GM18519 (cell line): ENCODE measurements at regions not wholly inside any gene's neighbourhood (a gene's known extent, or its start where the extent isn't known, plus 50 kb on each side); places are given as distances from the start of the nearest gene placed in this dataset.
"Not testable (repeated sequence)": the region's sequence is repeated elsewhere in the genome, so short reads cannot be mapped to it uniquely, and the experiment has no call there.

Experiments
- ATAC-seq: cut with Tn5 transposase; IDR thresholded peaks from one replicate; pipeline ENCODE4 v1.9.1; 2021; ENCODE audit warnings: mild to moderate bottlenecking, moderate library complexity; ENCODE audit not compliant: unreplicated experiment, low FRiP score

DNA sequence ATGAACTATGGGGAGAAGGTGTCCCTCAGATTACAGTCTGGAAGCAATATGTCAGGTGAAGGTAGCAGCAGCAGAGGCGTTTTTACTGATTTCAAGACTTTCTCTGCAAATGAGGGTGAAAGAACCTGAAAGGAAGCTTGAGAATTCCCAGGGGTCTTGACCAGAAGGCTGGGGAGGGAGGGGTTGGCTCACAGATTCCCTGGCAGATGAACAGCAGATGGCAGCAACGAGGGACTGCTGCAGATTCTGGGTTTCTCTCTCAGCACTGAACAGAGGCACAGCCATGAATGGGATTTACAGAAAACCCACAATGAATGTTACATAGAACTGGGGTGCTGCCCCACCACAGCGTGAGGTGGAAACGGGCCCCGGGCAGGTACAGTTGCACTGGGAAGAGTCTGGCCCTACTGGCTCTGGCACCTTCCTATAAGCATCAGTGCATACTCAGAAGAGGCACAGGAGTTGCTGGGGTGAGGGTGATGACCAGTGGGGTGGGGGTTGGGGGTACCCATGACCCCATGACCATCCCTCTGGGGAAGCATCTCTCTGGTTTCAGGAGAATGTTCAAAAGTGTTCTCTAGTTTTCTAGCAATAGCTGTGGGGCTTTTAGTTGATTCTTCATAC, 317.8 kb downstream of the SH2D4B start:
- ATAC-seq, result peak; percentile 61

DNA sequence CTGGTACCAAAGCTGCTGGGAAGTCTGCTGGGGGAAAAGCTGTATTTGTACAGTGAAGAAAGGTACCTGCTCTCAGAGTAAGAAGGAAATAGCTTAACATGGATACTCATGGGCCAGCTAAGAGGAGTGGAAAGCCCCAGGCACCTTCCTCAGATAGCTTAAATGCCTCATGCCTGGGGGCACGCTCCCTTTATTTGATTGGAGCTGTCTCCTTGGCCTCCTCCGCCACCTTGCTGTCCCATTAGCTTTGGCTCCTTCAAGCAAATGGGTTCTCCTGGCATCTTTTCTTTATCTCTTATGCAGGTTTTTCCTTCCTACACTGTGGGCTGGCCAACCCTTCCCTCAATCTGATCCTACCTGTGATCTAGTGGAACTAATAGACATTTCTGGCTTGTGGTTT, 318.5 kb downstream of the SH2D4B start:
- no peak for ATAC-seq

DNA sequence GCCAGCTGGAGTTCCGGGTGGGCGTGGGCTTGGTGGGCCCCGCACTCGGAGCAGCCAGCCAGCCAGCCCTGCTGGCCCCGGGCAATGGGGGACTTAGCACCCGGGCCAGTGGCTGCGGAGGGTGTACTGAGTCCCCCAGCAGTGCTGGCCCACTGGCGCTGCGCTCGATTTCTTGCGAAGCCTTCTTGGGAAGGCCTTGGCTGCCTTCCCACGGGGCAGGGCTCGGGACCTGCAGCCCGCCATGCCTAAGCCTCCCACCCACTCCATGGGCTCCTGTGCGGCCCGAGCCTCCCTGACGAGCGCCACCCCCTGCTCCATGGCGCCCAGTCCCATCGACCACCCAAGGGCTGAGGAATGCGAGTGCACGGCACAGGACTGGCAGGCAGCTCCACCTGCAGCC, 321.6 kb downstream of the SH2D4B start:
- ATAC-seq, result not testable (repeated sequence)

DNA sequence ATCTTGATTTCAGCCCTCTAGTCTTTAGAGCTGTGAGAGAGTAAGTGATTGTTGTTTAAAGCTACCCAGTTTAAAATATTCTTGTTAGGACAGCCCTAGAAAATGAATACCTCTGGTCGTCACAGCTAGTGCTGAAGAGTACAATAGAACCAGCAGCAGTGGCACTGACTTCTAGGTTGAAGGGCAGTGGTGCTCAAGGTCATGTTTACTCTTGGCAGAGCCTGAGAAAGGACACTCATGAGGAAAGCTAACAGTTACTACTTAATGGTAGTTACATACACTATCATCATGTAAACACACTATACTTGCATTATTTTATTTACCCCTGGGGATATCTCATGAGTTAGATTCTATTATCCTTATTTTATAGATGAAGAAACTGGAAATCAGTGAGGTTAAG, 323.0 kb downstream of the SH2D4B start:
- ATAC-seq, result no peak

DNA sequence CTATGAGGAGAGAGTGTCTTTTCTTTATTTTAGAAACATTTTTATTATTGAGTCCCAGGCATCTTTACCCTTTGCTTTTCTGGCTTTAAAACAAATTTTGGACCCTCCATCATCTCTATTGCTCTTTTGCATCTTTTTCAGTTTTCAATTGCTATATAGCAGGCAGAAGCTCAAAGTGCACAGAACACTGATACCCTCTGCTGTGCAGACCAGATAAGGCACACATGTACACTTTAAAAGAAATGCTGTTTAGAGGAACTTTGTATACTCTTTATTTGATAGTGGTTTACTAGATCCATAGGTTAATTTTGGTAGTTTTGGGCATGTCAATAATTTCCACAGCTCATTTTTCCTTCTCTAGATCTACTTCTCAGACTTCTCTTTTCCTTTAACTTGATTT, 324.2 kb downstream of the SH2D4B start:
- no peak for ATAC-seq

DNA sequence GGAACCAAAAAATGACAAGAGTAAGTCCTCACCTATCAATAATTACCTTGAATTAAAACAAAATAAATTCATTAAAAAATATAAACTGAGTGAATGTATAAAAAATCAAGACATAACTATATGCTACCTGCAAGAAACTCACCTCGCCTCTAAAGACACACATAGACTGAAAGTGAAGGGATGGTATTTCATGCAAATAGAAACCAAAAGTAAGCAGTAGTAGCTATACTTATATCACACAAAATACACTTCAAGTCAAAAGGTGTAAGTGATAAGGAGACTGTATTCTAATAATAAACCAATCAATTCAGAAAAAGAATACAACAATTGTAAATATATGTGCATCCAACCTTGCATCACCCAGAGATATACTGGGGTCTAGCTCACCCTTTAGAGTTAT, 332.6 kb downstream of the SH2D4B start:
- ATAC-seq, result peak; percentile 99

DNA sequence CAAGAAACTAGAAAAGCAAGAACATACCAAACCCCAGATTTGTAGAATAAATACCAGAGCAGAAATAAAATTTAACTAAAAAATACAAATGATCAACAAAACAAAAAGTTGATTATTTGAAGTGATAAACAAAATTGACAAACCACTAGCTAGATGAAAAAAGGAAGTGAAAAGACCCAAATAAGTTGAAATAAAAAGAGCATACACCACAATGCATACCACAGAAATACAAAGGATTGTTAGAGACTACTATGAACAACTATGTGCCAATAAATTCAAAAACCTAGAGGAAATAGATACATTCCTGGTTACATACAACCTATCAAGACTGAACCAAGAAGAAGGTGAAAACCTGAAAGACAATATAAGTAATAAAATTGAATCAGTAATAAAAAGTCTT, 333.4 kb downstream of the SH2D4B start:
- ATAC-seq, result peak; percentile 45

DNA sequence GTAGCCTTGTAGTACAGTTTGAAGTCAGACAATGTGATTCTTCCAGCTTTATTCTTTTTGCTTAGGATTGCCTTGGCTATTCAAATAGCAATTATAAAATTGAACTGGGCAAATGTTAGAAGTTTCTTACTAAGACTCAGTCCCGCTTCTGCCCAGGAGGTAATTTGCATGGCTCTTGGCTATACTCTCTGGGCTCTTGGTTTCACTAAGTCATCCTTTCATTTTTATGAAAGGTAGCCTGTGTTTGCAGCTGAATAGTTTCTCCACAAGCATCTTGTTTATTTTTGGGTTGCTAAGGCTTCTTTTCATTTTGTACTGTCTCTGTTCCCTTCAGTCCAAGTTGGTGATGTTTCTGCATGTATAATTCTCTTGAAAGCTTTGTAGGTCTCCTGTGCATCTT, 340.6 kb downstream of the SH2D4B start:
- no peak for ATAC-seq

DNA sequence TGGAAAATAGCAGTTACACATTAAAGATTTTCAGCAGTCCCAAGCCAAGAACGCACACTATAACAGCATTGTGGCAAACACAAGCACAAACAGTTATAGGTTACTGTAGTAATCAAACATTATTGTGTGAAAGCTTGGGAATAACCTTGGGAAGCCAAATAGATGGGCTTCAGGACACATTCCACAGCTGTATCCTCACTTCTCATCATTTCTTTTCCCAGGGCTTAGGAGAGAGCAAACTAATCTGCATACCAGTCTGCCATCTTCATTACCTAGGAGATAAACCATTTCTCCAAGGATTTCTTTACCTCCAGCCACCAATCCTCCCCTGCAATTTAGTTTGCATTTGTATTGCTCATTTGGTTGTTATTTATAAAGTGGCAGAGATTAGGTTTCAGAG, 352.4 kb downstream of the SH2D4B start:
- ATAC-seq, result no peak

DNA sequence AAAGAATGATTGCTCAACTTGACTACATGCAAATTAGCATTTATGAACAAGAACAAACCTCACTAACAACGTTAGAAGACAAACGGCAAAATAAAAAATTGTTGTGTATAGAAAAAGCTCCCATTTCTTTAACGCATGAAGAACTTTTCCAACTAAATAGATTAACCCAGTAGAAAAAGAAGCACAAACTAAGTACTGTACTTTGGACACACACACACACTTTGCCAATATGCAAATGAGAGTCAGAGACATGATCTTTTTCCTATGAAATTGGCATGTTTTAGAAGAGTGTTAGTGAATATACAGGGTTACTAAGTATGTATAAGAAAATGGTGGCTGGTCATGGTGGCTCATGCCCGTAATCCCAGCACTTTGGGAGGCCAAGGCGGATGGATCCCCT, 355.6 kb downstream of the SH2D4B start:
- ATAC-seq, result no peak

DNA sequence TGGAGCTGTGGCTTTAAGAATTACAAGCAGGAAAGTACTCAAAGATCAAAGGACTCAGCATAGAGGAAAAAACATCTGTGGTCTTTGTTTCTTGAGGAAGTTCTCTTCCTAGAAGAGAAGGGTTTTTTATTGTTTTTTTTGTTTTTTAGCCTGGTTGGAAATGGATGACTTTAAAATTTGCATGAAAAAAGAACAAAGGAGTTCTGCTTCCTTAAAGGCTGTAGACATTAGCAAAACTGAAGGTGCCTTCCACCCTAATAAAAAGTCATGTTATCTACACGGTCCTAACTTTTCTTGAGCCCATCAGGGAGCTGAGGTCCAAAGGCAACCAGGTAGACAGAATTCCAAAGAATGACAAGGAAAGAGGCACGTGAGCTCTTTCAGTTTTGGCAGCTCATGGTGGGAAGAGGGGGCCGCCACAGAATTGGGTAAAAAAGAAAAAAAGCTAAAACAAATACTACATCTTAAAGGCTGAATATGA, 356.6 kb downstream of the SH2D4B start:
- no peak for ATAC-seq

DNA sequence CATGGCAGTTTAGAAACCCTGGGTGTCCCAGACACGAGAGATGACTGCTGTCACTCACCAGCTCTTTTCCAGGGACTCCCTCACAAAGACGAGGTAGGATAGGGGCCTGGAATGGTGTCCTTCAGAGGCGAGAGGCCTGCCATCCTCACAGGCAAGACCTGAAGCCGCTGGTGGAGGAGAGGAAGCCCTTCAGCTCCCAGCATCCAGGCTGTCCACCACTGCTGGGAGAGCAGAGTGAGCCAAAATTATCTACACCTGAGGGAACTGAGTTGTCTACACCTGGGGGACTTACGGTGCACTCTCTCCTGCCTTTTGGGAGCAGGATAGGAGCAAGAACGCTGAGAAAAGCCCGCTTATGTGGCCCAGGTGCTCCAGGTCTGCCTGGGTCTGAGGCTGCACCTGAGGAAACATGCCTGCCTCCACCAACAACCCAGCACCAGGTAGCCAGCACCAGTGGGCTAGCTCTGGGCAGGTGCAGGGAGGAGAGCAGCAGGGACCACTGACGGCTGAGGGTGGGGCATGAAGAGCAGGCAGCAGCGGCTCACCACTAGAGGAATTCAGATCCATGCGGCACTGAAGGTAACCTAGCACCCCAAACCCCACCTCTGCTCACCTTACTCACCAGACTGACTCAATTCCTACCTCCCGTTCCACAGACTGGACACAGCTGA, 357.2 kb downstream of the SH2D4B start:
- no peak for ATAC-seq

DNA sequence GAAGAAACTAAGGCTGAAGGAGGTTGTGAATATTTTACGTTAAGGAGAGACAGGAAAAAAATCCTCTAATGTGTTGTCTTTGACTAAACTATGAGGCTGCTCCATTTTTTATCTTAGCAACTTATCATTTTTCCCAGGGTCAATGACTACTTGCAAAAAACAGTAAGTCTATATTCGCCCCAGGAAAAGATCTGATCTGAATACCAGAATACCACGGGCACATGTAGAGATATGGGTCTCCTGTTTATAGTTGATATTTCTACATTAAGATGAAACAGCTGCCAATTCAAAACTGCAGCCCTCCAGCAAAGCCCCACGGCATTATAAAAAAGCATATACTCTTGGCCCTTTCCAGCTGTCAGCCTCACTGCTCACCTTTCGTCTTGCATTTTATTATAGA, 358.4 kb downstream of the SH2D4B start:
- no peak for ATAC-seq

DNA sequence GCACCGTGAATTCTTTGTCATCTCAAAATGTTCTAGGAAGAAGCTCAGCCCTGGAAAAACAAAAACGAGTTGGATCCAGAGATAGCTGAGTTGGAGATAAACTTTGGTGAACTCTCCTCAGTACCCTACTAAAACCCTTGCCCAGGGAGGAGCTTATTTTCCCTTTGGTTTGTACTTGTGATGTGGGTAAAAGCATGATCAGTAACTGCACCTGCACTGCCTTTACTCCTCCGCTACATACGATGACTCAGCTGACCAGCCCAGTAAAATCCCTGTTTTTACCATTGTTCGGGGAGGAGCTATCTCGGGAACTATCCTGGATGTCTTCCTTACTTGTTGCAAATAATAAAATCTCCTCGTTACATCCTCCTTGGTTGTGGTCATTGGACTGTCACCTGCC, 359.3 kb downstream of the SH2D4B start:
- ATAC-seq, result no peak

DNA sequence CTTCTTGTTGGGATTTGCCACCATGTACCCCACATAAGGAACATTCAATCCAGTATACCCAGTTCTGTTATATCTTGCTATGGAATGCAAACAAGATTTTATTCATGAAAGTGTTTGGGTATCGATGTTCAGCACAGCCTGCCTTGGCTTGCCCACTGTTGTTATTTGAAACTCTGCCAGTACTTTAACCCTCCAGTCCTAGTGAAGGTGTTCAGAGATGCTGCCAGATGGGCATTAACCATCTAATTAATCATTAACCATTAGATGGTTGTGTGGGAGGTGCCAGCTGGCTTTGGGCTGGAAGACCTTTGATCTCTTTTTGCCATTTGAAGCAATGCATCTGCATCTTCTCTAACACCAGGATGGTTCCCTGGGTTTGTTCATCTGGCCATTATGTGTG, 363.0 kb downstream of the SH2D4B start:
- no peak for ATAC-seq

DNA sequence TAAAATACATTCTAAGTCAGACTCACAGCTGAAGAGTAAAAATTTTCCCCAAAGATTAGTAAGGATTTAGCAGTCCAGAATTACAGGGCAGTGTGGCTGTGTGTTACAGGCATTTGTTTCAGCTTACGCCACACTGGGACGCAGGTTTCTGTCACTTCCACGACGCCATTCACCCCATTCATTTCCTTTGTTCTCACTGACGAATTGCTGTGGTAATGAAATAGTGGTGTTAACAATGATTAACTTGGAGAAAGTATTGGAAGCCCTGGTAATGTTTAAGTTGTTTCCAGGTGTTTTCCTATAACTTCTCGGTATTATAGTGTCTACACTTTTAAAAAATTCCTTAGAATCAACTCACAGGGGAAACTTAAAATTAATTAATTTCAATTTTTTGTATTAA, 370.9 kb downstream of the SH2D4B start:
- ATAC-seq, result no peak

DNA sequence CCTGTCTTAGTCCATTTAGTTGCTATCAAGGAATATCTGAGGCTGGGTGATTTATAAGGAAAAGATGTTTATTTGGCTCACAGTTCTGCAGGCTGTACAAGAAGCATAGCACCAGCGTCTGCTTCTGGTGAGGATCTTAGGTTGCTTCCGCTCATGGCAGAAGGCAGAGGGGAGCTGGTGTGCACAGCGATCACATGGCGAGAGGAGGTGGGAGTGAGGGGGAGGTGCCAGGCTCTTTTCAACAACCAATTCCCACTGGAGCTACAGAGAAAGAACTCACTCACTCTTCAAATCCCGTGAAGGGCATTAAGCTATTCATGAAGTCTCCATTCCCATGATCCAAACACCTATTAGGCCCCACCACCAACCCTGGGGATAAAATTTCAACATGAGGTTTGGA, 371.6 kb downstream of the SH2D4B start:
- ATAC-seq, result no peak

DNA sequence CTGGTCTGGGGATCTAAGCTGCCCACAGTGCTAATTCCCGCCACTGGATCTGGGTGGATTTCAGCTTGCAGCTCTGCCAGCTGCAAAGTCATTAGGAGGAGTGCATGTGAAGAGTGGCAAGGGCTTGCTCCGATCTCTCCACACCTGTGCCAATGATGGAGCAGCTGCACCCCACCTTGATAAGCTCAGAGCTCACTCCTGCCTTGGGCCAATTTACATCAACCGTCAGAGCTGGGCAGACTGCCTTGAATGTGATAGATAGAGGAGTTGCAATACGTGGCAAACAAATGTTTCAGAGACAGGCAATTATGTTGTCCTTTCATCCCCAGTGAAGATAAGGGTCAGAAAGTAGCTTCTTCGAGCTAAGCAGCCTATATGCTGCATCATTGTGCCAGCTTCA, 379.9 kb downstream of the SH2D4B start:
- ATAC-seq, result no peak

DNA sequence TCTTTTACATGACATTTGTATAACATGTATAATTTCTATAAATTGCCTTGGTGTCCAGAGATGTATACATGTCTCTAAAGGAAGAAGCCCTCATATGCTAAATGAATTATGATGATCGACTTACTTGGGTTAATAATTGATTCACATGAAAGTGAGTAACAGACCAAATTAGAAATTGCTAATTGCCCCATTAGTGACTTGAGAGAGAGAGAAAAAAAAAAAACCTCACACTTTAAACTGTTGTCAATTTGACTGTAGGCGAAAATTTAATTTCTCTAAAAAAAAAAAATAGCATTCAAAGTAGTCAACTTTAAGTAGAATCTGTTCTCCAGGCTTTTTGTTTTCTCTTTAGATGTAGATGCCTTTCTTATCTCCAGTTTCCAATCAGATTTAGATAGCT, 383.3 kb downstream of the SH2D4B start:
- no peak for ATAC-seq

DNA sequence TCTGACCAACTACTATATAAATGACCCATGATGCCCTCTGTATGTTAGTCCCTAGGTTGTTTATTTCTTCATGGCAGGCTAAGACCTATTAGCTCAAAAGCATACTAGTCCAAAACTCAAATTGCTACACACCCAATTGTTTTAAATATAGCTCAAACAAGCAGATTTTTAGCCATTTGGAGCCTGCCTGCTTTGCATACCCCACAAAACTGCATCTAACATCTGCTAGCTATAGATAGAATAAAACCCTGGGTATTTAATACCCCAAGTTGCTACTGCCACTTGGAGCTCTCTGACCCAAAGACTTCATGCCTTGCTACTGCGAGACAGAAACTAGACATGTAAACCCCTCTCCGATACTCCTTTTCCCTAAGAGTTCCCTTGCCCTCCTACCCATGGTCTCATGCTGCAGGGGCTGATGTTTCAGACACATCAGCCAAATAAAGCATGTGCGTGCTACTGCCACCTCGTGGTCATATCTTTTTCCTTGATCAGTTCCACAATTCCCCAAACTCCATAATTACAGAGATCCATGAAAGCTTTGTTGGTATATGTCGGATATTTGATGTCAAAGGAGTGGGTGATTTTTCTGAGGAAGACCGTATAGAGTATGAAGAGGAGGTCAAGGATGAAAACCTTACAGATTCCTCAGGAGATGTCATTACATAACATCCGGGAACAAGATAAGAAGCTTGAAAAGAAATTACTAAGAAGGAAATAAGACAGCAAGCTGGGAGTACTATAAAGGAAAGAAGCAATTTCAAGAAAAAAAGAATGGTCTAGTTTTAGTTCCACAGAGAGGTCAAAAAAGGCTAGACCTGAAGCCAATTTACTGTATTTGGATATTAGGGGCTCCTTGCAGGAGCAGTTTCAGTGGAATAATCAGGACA, 386.6 kb downstream of the SH2D4B start:
- ATAC-seq, result no peak

DNA sequence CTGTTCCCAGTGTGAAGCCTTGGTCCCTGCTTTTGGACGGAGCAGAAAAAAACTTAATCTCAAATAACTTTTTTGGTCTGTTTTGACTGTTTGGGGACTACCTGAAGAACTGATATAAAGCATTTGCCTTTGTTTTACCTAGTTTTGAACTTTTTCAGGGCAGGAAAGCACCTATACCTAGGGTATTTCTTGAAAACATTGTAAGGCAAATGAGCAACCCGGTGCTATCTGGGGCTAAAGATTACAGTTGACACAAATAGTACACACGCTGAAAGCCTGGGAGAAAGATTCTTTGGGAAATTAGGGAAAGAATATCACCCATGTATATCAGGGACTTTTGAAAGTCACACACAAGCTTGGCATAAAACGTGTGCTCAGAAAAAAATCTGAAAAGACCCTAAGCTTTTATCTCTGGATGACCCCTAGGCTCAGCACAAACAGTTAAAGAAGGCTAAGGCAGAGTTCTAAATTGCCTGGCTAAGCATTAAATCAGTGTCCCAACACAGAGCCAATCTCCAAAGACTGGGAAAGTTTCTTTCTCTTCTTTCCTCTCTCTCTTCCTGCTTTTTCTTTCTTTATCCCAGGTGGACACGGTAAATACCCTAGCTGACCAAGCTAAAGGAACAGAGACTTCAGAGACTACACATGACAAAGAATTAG, 389.8 kb downstream of the SH2D4B start:
- no peak for ATAC-seq
